HepG2 (cell line): ENCODE measurements at regions not wholly inside any gene's neighbourhood (a gene's known extent, or its start where the extent isn't known, plus 50 kb on each side); places are given as distances from the start of the nearest gene placed in this dataset.

Experiments
- CREBL2 ChIP-seq: sonication (generic); formaldehyde crosslinking; IDR thresholded peaks from 2 replicates; pipeline ENCODE4 v1.8.1; 2023; ENCODE audit warnings: missing genetic modification reagents, mild to moderate bottlenecking, borderline replicate concordance
- NKX3-1 ChIP-seq: sonication (generic); formaldehyde crosslinking; IDR thresholded peaks from 2 replicates; pipeline ENCODE4 v1.5.0; 2020; ENCODE audit warnings: missing genetic modification reagents
- ZNF124 ChIP-seq: sonication (generic); formaldehyde crosslinking; IDR thresholded peaks from 2 replicates; pipeline ENCODE4 v1.4.0; 2020; ENCODE audit warnings: missing genetic modification reagents

- TF ChIP-seq CREBL2 (CRISPR knock-in tag) = no peak
- TF ChIP-seq ZNF124 (CRISPR knock-in tag) = no peak
- TF ChIP-seq NKX3-1 (CRISPR knock-in tag) = no peak
These were observed 447.0 kb upstream of the SMIM21 start for GRCh38 chr18:75874401-75875089.
